Activated CD8-positive, alpha-beta memory T cell treated with anti-CD3 and anti-CD28 coated beads, Interleukin-2, amount 10 ng/mL, durations not matched to agents 7 days and 5 days (primary cell): ENCODE measurements at regions not wholly inside any gene's neighbourhood (a gene's known extent, or its start where the extent isn't known, plus 50 kb on each side); places are given as distances from the start of the nearest gene placed in this dataset.
"Not testable (repeated sequence)": the region's sequence is repeated elsewhere in the genome, so short reads cannot be mapped to it uniquely, and the experiment has no call there.

Experiments
- ATAC-seq: fragments of 150-1000 bp; cut with Tn5 transposase; one replicate; pipeline ENCODE4 v1.10.0; 2021; ENCODE audit warnings: moderate library complexity
- CTCF ChIA-PET: fragments of 350-600 bp; sonication (Branson Sonifier 250); formaldehyde crosslinking; loops from one replicate; lab custom pipeline; 2021; ENCODE audit warnings: antibody characterized with exemption; lab: Charles Lee
- DNase-seq: peaks from one replicate; pipeline ENCODE4 v3.0.0-alpha.2; 2020
- H3K27ac Mint-ChIP-seq: one replicate; pipeline ENCODE4 v1.8.0; 2021; ENCODE audit warnings: mild to moderate bottlenecking, mixed read lengths
- H3K27me3 Mint-ChIP-seq: one replicate; pipeline ENCODE4 v1.8.0; 2021; ENCODE audit warnings: mixed read lengths
- H3K36me3 Mint-ChIP-seq: one replicate; pipeline ENCODE4 v1.8.0; 2021; ENCODE audit warnings: mild to moderate bottlenecking, mixed read lengths
- H3K4me1 Mint-ChIP-seq: one replicate; pipeline ENCODE4 v1.8.0; 2021; ENCODE audit warnings: mixed read lengths
- H3K4me3 Mint-ChIP-seq: one replicate; pipeline ENCODE4 v1.8.0; 2021; ENCODE audit warnings: mild to moderate bottlenecking, moderate library complexity, mixed read lengths
- H3K9me3 Mint-ChIP-seq: one replicate; pipeline ENCODE4 v1.8.0; 2022; ENCODE audit warnings: low read depth, mixed read lengths

DNA sequence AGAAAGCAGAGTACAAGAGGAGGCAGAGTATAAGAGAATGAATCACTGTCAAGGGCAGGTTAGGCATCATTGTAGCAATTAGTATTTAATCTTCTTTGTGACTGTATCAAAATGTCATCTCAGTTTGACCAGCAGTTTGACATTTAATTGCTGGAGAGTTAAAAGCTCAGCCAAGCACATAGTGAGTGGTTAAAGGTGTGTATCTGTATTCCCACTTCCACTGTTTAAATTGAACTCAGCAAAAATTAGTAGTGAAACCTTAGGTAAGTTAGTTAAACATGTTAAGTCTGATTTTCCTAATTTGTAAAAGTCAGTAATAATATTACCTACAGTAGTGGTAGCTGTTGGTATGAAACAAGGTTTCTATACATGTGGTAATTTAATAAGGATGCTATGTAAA is 296.4 kb upstream of the MBL2 start:
- no peak overlapping the region for H3K4me3 Mint-ChIP-seq
- H3K9me3 Mint-ChIP-seq, result peaks cover 3% of the 10 kb centered on the region
- DNase-seq (no peak), ATAC-seq (no peak)
- H3K27me3 Mint-ChIP-seq, result no peaks in the 10 kb centered on the region
- H3K36me3 Mint-ChIP-seq, result no peaks in the 10 kb centered on the region
- no peaks in the 10 kb centered on the region for H3K4me1 Mint-ChIP-seq
- H3K27ac Mint-ChIP-seq, result no peak overlapping the region
- CTCF ChIA-PET, result no interaction called here

DNA sequence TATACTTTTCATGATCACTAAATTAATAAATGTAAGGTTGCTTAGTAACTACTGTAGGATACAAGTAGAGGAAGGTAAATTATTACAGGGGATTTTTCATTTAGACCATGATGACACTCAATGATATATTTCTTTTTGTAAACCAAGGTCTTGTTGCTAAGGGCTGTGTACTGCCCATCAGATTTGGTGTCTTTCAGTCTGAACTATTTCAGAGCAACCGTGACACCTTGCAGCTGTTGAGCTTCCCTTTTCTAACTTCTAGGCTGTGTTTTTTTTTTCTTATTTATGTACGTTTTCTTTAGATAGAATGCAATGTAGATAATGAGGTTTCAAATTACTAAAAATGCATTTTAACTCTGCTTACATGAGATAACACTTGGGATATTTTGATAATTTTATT is 292.0 kb upstream of the MBL2 start:
- peaks cover 8% of the 10 kb centered on the region for H3K9me3 Mint-ChIP-seq

DNA sequence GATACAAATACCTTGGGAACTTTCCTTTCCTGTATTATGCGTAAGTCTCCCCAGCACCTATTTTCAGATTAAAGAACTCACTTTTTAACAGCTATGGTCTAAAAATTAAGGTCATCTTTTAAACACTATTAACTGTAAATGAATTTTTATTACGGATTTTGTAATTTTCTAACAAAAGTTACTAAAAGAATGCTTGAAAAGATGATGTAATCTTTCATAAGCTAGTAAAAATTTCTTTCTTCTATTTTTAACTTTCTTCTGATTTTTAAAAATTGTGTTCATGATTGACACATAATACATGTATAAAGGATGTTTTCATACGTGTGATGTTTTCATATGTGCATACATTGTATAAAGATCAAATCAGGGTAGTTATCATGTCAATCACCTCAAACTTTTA is 291.2 kb upstream of the MBL2 start:
- no peak for ATAC-seq
- CTCF ChIA-PET, result no interaction called here
- no peaks in the 10 kb centered on the region for H3K27me3 Mint-ChIP-seq
- peaks cover 10% of the 10 kb centered on the region for H3K9me3 Mint-ChIP-seq
- H3K36me3 Mint-ChIP-seq, result no peaks in the 10 kb centered on the region
- no peaks in the 10 kb centered on the region for H3K4me1 Mint-ChIP-seq
- H3K4me3 Mint-ChIP-seq, result no peak overlapping the region
- DNase-seq, result no peak
- H3K27ac Mint-ChIP-seq, result no peak overlapping the region

More for the DNA sequence above, 292.0 kb upstream of the MBL2 start:
- ATAC-seq (no peak), DNase-seq (no peak)
- no peak overlapping the region for H3K4me3 Mint-ChIP-seq
- H3K36me3 Mint-ChIP-seq, result no peaks in the 10 kb centered on the region
- no peaks in the 10 kb centered on the region for H3K4me1 Mint-ChIP-seq
- no peak overlapping the region for H3K27ac Mint-ChIP-seq
- CTCF ChIA-PET, result no interaction called here
- H3K27me3 Mint-ChIP-seq, result no peaks in the 10 kb centered on the region

DNA sequence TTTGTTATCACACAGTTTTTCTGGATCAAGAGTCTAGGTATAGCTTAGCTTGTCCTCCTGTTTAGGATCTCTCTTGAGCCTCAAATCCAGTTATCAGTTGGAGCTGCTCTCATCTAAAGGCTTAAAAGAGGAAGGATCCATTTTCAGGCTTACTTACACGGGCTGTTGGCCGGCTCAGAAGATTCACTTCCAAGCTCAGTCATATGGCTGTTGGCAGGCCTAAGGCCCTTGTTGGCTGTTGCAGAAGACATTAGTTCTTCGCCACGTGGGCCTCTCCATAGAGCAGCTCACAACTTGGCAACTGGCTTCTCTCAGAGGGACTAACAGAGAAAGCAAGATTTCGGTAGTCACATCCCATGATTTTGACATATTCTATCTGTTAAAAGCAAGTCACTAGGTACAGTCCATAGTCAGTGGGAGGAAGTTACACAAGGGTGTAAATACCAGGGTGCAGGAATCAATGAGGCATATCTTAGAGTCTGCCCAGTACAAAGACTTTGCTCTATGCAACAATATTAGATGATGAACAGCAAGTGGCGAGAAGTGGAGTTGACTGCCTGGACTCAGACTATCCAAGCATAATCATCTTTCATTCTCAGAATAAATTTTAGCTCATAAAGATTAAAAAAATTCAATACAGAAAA is 280.1 kb upstream of the MBL2 start:
- no peak for ATAC-seq
- no peaks in the 10 kb centered on the region for H3K36me3 Mint-ChIP-seq
- H3K27ac Mint-ChIP-seq, result no peak overlapping the region
- no peaks in the 10 kb centered on the region for H3K4me1 Mint-ChIP-seq
- no peaks in the 10 kb centered on the region for H3K27me3 Mint-ChIP-seq
- H3K9me3 Mint-ChIP-seq, result peaks cover 6% of the 10 kb centered on the region
- CTCF ChIA-PET, result no interaction called here
- H3K4me3 Mint-ChIP-seq, result no peak overlapping the region
- no peak for DNase-seq

DNA sequence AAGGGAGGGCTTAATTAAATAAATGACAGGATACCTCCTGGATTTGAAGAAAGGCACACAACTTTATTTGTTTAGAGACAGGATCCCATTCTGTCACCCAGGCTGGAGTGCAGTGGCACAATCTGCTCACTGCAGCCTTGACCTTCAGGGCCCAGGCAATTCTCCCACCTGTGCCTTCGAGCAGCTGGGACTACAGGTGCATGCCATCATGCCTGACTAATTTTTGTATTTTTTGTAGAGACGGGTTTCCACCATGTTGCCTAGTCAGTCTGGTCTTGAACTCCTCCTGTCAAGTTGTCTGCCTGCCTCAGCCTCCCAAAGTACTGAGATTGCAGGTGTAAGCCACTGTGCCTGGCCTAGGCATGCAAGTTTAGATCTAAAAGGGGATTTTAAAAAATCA is 272.7 kb upstream of the MBL2 start:
- CTCF ChIA-PET, result no interaction called here
- DNase-seq, result no peak
- Mint-ChIP-seq H3K27me3 (no peaks in the 10 kb centered on the region), H3K27ac (no peak overlapping the region), H3K4me1 (no peaks in the 10 kb centered on the region), H3K4me3 (no peak overlapping the region), H3K9me3 (peaks cover 7% of the 10 kb centered on the region), H3K36me3 (no peaks in the 10 kb centered on the region)
- no peak for ATAC-seq

DNA sequence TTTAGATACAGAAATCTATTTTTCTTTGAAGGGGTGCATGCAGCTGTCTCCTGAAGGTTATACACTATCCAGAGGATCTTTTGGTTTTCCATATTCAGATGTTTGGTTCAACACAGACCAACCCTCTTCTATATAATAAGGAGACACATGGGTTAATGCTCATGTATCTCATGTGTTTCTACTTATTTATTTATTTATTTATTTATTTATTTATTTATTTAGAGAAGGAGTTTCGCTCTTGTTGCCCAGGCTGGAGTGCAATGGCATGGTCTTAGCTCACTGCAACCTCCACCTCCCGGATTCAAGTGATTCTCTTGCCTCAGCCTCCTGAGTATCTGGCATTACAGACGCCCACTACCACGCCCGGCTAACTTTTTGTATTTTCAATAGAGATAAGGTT is 263.2 kb upstream of the MBL2 start:
- CTCF ChIA-PET, H3K36me3 Mint-ChIP-seq, H3K9me3 Mint-ChIP-seq, DNase-seq, H3K4me1 Mint-ChIP-seq, ATAC-seq, H3K4me3 Mint-ChIP-seq, H3K27me3 Mint-ChIP-seq, H3K27ac Mint-ChIP-seq: not testable (repeated sequence)

DNA sequence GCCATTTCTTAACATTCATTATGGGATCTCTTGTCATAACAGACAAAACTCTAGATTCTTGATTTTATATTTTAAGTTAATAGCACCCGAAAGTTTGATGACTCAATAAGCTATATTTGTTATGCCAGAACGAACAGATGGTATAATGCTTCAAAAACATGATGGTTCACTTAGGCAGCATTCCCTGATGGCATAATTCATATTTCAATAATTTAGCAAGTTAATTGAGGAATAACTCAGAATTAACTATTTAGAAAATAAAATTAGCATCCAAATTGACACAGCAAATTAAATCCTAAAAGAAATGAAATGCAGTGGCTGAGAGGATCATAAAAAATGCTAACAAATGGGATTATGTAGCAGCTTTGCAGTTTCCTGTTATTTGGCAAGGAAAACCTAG is 260.8 kb upstream of the MBL2 start:
- Mint-ChIP-seq H3K4me3 (no peak overlapping the region), H3K36me3 (no peaks in the 10 kb centered on the region), H3K9me3 (peaks cover 5% of the 10 kb centered on the region), H3K27me3 (no peaks in the 10 kb centered on the region), H3K4me1 (no peaks in the 10 kb centered on the region), H3K27ac (no peak overlapping the region)
- no peak for ATAC-seq
- no peak for DNase-seq
- CTCF ChIA-PET, result no interaction called here

DNA sequence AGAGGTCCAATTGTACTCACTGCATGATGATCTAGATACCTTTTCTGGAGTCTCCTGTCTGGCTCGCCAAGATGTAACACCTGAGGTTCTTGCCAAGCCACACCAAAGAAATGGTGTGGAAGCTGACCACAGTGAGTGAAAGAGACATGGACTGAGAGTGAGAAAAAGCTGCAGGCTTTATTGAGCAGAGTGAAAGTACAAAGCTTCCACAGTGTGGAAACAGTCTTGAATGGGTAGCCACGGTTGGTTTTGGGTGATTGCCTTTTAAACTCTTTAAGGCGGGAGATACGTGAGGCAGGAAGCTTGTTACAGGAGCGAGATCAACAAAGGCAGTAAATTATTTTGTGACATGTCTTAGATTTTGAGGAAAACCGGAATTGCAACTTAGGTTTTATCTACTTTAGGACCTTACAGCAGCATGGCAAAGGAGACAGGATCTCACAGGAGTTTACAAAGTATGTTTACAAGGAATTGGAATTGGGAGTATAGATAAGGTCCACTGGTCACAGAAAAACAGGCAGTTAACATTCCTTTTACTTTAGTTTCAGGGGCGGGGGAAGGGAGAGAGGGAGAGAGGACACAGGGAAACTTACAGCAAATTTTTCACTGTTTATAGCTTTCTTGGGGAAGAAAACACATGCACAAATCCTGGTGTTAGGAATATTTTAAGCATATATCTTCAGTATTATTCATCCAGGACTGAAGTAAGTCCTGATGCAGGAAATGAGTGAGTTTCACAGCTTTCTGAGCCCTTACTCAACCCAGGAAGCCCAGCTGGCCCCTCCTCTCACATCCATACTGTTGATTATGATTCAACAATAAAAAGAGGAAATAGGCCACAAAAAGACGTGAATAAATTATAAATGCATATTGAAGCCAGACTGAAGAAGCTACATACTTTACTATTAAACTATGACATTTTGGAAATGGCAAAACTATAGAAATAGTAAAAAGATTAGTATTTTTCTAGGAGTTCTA is 257.6 kb upstream of the MBL2 start:
- DNase-seq, CTCF ChIA-PET, H3K4me3 Mint-ChIP-seq, H3K4me1 Mint-ChIP-seq, H3K27ac Mint-ChIP-seq, H3K36me3 Mint-ChIP-seq, H3K27me3 Mint-ChIP-seq, H3K9me3 Mint-ChIP-seq, ATAC-seq: not testable (repeated sequence)

DNA sequence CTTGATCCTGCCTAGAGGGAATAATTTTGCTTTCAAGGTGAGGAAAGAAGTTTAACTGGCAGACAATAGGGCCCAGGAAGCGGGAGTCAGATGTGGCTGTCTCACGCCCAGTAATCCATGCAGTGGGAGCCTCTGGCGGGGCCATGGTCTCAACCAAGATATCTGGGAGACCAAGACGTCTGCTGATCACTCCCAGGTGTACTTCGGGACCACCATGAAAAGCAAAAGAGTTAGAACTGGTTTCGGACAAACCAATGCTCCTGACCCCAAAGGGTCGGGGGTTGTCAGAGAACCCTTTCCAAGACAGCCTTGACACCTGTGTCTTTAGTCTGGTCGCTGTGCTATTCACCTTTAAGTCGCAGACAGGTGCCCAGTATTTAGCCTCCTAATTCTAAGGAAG is 256.9 kb upstream of the MBL2 start:
- H3K4me3 Mint-ChIP-seq, result no peak overlapping the region
- no peak overlapping the region for H3K27ac Mint-ChIP-seq
- DNase-seq (no peak), ATAC-seq (no peak)
- CTCF ChIA-PET, result no interaction called here
- H3K9me3 Mint-ChIP-seq, result peaks cover 5% of the 10 kb centered on the region
- no peaks in the 10 kb centered on the region for H3K4me1 Mint-ChIP-seq
- no peaks in the 10 kb centered on the region for H3K36me3 Mint-ChIP-seq
- no peaks in the 10 kb centered on the region for H3K27me3 Mint-ChIP-seq

DNA sequence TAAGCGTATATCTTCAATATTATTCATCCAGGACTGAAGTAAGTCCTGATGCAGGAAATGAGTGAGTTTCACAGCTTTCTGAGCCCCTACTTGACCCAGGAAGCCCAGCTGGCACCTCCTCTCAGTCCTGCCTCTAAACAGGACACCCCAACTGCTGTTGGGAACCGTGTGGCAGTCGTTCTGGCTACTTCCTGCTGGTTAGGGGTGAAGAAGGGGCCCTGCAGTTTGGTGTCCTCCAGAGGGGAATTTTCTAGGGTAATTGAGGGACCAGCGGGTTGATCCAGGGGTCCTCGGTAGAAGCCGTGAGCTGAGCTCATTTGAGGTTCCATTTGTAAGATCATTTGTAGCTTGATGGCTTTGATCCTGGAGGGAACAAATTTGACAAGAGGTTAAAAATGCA is 253.2 kb upstream of the MBL2 start:
- CTCF ChIA-PET, result not testable (repeated sequence)

DNA sequence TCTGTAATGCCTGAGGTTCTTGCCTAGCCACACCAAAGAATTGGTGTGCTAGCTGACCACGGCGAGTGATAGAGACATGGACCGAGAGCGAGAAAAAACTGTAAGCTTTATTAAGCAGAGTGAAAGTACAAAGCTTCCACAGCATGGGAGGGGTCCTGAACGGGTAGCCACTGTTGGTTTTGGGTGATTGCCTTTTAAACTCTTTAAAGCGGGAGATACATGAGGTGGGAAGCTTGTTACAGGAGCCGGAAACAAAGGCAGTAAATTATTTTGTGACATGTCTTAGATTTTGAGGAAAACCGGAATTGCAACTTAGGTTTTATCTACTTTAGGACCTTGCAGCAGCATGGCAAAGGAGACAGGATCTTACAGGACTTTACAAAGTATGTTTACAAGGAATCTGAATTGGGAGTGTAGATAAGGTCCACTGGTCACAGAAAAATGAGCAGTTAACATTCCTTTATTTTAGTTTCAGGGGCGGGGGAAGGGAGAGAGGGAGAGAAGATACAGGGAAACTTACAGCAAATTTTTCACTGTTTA is 252.7 kb upstream of the MBL2 start:
- H3K4me3 Mint-ChIP-seq, result no peak overlapping the region
- CTCF ChIA-PET, result no interaction called here
- DNase-seq (no peak), ATAC-seq (no peak)
- peaks cover 10% of the 10 kb centered on the region for H3K9me3 Mint-ChIP-seq
- H3K36me3 Mint-ChIP-seq, result no peaks in the 10 kb centered on the region
- H3K27ac Mint-ChIP-seq, result no peak overlapping the region
- no peaks in the 10 kb centered on the region for H3K27me3 Mint-ChIP-seq
- H3K4me1 Mint-ChIP-seq, result no peaks in the 10 kb centered on the region

More for the DNA sequence above, 253.2 kb upstream of the MBL2 start:
- peaks cover 10% of the 10 kb centered on the region for H3K9me3 Mint-ChIP-seq
- H3K4me3 Mint-ChIP-seq, H3K4me1 Mint-ChIP-seq, H3K27ac Mint-ChIP-seq, H3K36me3 Mint-ChIP-seq, H3K27me3 Mint-ChIP-seq, DNase-seq, ATAC-seq: not testable (repeated sequence)

DNA sequence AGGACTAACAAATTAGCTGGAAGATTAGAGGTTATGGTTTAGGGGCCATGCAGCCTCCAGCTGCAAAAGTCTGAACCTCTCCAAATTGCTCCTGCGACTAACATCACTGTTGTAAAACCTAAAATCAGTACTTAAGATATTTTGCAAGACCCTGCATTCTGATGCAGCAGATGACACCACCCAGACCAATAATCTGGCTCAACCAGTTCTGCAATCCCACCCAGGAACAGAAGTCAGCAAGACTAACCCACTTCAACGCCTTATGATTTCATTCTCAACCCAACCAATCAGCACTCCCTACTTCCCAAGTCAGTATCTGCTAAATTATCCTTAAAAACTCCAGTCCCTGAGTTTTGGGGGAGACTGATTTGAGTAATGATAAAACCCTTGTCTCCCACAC is 250.8 kb upstream of the MBL2 start:
- ATAC-seq (no peak), DNase-seq (no peak)
- Mint-ChIP-seq H3K27ac (no peak overlapping the region), H3K27me3 (no peaks in the 10 kb centered on the region), H3K36me3 (no peaks in the 10 kb centered on the region), H3K4me1 (no peaks in the 10 kb centered on the region), H3K4me3 (no peak overlapping the region), H3K9me3 (peaks cover 10% of the 10 kb centered on the region)
- CTCF ChIA-PET, result no interaction called here

DNA sequence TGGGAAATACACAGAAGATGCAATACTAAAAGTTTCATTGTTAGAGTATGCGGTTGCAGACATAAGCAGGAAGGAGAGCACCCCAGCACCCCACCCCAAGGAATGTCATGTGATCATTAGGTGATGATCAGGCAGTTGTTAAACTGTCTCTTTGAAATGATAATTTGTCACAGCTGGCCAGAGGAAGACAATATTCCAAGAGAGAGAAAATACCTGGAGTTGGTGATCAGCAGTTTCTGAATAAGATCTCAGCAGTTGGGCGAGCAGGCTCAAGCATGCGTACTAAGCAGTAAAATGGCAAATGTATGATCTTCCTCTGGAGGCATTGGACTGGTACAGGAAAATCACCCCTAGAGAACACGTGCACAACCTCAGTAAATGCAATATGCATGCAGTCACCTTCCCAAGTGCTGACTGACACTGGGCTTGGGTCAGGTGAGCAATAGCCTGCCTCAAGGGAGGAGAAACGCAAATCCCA is 250.1 kb upstream of the MBL2 start:
- no peak for ATAC-seq
- no peaks in the 10 kb centered on the region for H3K4me1 Mint-ChIP-seq
- CTCF ChIA-PET, result no interaction called here
- no peak overlapping the region for H3K4me3 Mint-ChIP-seq
- no peak for DNase-seq
- H3K27ac Mint-ChIP-seq, result no peak overlapping the region
- no peaks in the 10 kb centered on the region for H3K27me3 Mint-ChIP-seq
- H3K36me3 Mint-ChIP-seq, result no peaks in the 10 kb centered on the region
- H3K9me3 Mint-ChIP-seq, result peaks cover 10% of the 10 kb centered on the region
